Activated CD8-positive, alpha-beta memory T cell treated with anti-CD3 and anti-CD28 coated beads, Interleukin-2, amount 10 ng/mL, durations not matched to agents 7 days and 5 days (primary cell): ENCODE measurements at regions not wholly inside any gene's neighbourhood (a gene's known extent, or its start where the extent isn't known, plus 50 kb on each side); places are given as distances from the start of the nearest gene placed in this dataset.

Experiments
- ATAC-seq: fragments of 150-1000 bp; cut with Tn5 transposase; one replicate; pipeline ENCODE4 v1.10.0; 2021; ENCODE audit warnings: moderate library complexity
- CTCF ChIA-PET: fragments of 350-600 bp; sonication (Branson Sonifier 250); formaldehyde crosslinking; loops from one replicate; lab custom pipeline; 2021; ENCODE audit warnings: antibody characterized with exemption; lab: Charles Lee
- DNase-seq: peaks from one replicate; pipeline ENCODE4 v3.0.0-alpha.2; 2020
- H3K27ac Mint-ChIP-seq: one replicate; pipeline ENCODE4 v1.8.0; 2021; ENCODE audit warnings: mild to moderate bottlenecking, mixed read lengths
- H3K27me3 Mint-ChIP-seq: one replicate; pipeline ENCODE4 v1.8.0; 2021; ENCODE audit warnings: mixed read lengths
- H3K36me3 Mint-ChIP-seq: one replicate; pipeline ENCODE4 v1.8.0; 2021; ENCODE audit warnings: mild to moderate bottlenecking, mixed read lengths
- H3K4me1 Mint-ChIP-seq: one replicate; pipeline ENCODE4 v1.8.0; 2021; ENCODE audit warnings: mixed read lengths
- H3K4me3 Mint-ChIP-seq: one replicate; pipeline ENCODE4 v1.8.0; 2021; ENCODE audit warnings: mild to moderate bottlenecking, moderate library complexity, mixed read lengths
- H3K9me3 Mint-ChIP-seq: one replicate; pipeline ENCODE4 v1.8.0; 2022; ENCODE audit warnings: low read depth, mixed read lengths

DNA sequence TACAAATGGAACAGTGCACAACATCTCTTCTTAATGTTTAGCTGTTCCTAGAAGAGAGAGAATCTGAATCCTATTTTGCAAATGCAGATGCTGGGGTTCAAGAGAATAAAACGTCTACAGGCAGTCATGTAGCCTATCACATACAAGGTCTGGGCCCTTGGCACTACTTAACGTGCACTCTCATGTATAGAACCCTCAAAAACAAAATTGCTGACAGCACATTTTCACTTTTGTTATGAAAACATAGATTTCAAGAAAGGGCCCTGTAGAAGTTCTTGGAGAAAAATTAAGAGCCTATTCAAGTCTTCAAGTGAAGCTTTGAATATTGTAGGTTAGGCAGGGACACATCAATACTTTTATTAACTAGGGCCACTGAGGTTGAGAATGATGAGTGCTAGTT lies 504.3 kb upstream of the FAM98A start:
- H3K36me3 Mint-ChIP-seq, result no peaks in the 10 kb centered on the region
- H3K4me1 Mint-ChIP-seq, result no peaks in the 10 kb centered on the region
- H3K27ac Mint-ChIP-seq, result no peak overlapping the region
- no peak for ATAC-seq
- CTCF ChIA-PET, result no interaction called here
- no peaks in the 10 kb centered on the region for H3K27me3 Mint-ChIP-seq
- H3K4me3 Mint-ChIP-seq, result no peak overlapping the region
- H3K9me3 Mint-ChIP-seq, result no peaks in the 10 kb centered on the region
- no peak for DNase-seq

DNA sequence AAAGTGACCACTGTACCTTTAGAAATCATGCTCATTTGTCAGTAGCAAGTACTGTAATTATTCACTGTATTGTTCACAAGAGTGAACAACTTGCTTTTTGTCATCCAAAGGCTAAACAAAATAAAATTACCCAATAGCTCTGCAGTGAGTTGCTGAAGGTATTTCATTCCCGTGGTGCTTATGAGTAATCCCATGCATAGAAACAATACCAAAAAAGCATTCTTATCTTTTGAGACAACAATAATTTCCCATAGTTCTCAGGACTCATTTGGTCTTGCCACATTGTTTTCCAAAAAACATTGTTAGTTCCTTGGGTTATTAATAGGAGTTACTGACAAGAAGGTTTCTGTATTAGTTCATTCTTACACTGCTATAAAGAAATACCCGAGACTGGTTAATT lies 503.2 kb upstream of the FAM98A start:
- no peak overlapping the region for H3K27ac Mint-ChIP-seq
- ATAC-seq, result no peak
- H3K36me3 Mint-ChIP-seq, result no peaks in the 10 kb centered on the region
- CTCF ChIA-PET, result no interaction called here
- no peaks in the 10 kb centered on the region for H3K9me3 Mint-ChIP-seq
- H3K27me3 Mint-ChIP-seq, result no peaks in the 10 kb centered on the region
- DNase-seq, result no peak
- H3K4me3 Mint-ChIP-seq, result no peak overlapping the region
- H3K4me1 Mint-ChIP-seq, result no peaks in the 10 kb centered on the region

DNA sequence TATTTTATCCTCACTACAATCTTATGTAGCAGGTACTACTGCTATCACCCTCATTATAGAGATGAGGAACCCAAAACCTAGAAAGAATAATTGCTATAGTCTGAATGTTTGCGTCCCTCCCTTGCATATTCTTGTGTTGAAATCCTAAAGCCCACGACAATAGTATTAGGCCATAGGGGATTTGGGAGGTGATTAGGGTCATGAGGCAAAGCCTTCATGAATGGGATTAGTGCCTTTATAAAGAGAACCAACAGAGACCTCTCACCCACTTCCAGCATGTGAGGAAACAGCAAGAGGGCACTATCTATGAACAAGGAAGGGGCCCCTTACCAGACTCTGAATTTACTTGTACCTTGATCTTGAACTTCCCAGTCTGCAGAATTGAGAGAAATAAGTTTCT lies 500.3 kb upstream of the FAM98A start:
- Mint-ChIP-seq H3K4me3 (no peak overlapping the region), H3K27me3 (no peaks in the 10 kb centered on the region), H3K9me3 (no peaks in the 10 kb centered on the region), H3K36me3 (no peaks in the 10 kb centered on the region), H3K4me1 (no peaks in the 10 kb centered on the region), H3K27ac (no peak overlapping the region)
- CTCF ChIA-PET, result no interaction called here
- DNase-seq, result no peak
- ATAC-seq, result no peak

DNA sequence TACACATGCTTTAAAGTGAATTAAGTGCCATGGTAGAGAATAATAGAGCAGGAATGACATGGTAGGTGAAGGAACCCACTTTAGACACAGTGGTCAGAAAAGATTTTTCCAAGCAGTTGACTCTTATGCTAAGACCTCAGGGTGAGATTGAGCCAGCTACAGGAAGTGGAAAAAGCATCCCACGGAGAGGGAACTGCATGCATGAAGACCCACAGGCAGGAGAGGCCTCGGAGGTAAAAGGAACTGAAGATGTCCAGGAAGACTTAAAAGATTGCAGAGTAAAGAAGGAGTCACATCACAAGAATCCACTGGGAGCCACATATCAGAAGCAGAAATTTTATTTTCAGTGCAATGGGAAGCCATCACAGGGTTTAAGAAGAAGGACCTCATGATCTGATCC lies 499.2 kb upstream of the FAM98A start:
- H3K9me3 Mint-ChIP-seq, result no peaks in the 10 kb centered on the region
- DNase-seq (no peak), ATAC-seq (no peak)
- no peak overlapping the region for H3K4me3 Mint-ChIP-seq
- CTCF ChIA-PET, result interaction anchor here (1.3 kb wide), 1 partner anchor 13 kb away, joined by 4 read pairs; no protein-coding TSS in a partner anchor
- H3K36me3 Mint-ChIP-seq, result no peaks in the 10 kb centered on the region
- no peaks in the 10 kb centered on the region for H3K27me3 Mint-ChIP-seq
- H3K27ac Mint-ChIP-seq, result no peak overlapping the region
- no peaks in the 10 kb centered on the region for H3K4me1 Mint-ChIP-seq

DNA sequence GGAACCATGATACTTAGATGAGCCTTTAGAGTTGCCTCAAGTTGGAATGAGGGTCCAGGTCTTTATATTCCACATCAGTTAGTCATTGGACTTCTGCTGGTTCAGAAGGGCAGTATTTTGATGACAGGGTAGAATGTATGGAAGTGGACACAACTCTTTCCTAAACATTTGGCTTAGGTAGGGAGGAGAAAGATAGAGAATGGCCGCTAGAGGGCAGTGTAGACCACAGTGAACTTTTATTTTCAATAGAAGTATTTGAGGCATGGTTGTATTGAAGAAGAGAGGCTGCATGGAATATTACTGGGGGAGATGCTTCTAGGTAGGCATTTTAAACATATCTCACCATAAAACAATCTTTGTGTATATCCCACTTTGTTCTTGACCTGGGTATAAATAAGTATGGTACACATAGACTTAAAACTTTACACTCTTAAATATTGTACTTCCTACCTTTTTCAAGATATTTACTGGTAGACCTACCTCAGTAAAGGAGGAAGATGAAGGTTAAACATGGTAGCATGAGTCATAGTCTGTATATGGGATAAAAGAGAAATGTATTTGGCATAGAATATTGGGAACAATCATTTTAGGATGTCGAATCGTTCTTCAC lies 497.6 kb upstream of the FAM98A start:
- ATAC-seq (no peak), DNase-seq (peak; percentile 46)
- no peak overlapping the region for H3K27ac Mint-ChIP-seq
- no peaks in the 10 kb centered on the region for H3K36me3 Mint-ChIP-seq
- no peaks in the 10 kb centered on the region for H3K9me3 Mint-ChIP-seq
- H3K4me1 Mint-ChIP-seq, result no peaks in the 10 kb centered on the region
- no peaks in the 10 kb centered on the region for H3K27me3 Mint-ChIP-seq
- no peak overlapping the region for H3K4me3 Mint-ChIP-seq
- CTCF ChIA-PET, result interaction anchor here (0.8 to 1.1 kb wide), 2 partner anchors 85 to 475 kb away, joined by 3 read pairs; no protein-coding TSS in a partner anchor

DNA sequence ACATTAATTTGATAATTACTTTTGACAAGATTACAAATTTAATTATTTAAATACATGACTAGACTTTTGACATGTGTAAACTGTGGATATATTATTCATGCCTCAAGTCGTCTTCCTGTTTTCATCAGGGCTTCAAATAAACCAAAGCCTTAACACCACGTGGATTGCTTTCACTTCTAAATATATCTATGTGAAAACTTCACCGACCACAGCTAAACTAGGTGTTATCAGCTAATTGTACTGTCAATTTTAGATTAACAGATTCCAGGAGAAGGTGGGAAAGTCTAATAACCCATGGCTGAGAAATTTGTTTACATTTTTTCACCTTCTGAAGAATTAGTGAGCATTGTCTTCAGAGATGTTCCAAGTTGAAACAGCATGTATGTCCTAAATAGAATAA lies 494.7 kb upstream of the FAM98A start:
- CTCF ChIA-PET, result no interaction called here
- no peak for ATAC-seq

DNA sequence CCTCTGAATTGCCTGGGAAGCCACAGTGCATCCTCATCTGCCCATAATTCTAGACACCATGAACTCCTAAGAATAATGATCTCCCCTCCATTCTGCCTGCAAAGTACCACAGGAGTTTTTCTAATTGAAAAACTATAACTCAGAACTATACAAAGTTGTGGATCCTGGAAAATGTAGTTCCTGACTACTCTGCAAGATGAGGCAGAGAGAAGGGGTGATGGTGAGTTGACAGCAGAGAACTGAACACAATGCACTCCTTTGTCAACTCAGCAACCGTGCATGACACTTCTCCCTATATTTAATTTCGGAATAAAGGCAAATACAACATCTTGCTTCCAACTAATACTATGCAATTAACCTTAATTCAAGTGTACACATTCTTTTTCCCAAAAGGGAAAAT lies 471.1 kb upstream of the FAM98A start:
- Mint-ChIP-seq H3K9me3 (peaks cover 3% of the 10 kb centered on the region), H3K4me3 (no peak overlapping the region), H3K4me1 (no peaks in the 10 kb centered on the region), H3K36me3 (no peaks in the 10 kb centered on the region), H3K27me3 (no peaks in the 10 kb centered on the region), H3K27ac (no peak overlapping the region)
- DNase-seq (no peak), ATAC-seq (no peak)
- CTCF ChIA-PET, result no interaction called here

More for the DNA sequence above, 494.7 kb upstream of the FAM98A start:
- Mint-ChIP-seq H3K4me3 (no peak overlapping the region), H3K27ac (no peak overlapping the region), H3K27me3 (no peaks in the 10 kb centered on the region), H3K4me1 (no peaks in the 10 kb centered on the region), H3K36me3 (no peaks in the 10 kb centered on the region), H3K9me3 (no peaks in the 10 kb centered on the region)
- DNase-seq, result no peak

DNA sequence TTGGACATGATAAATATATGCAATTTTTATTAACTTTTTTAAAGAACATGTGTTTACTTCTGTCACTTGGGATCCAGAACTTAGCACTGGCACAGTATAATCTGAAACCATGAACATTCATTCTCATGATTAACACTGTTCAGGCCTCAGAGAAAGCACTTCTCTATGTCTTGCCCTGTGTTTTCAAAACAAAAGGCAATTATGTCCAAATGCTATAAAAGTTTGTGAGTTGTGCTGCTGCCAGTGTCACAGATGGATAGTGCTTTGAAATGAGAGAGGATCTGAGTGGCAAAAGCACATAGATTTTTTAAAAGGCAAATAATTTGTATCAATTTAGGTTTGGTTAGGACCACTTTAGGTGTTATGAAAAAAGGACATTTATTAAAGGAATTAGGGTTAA lies 470.5 kb upstream of the FAM98A start:
- Mint-ChIP-seq H3K27me3 (no peaks in the 10 kb centered on the region), H3K9me3 (peaks cover 3% of the 10 kb centered on the region), H3K36me3 (no peaks in the 10 kb centered on the region), H3K4me3 (no peak overlapping the region), H3K27ac (no peak overlapping the region), H3K4me1 (no peaks in the 10 kb centered on the region)
- ATAC-seq, result no peak
- no peak for DNase-seq
- CTCF ChIA-PET, result no interaction called here

DNA sequence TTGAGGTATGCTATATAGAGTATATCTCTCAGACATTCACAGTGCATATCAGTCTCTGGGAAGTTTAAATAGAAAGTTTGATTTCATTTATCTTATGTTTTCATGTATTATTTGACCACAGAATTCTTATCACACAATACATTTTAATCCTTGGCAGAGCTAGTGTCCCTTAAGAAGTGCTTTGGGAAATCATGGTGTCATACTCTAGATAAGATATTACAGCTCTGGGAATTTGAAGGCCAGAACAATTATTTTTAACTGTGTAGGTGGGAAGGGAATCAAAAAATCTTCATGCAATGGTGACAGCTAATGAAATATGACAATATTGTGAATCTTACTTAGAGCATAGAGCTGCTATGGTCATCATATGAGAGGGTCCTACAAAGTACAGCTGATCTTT lies 451.3 kb upstream of the FAM98A start:
- Mint-ChIP-seq H3K27ac (no peak overlapping the region), H3K36me3 (no peaks in the 10 kb centered on the region), H3K9me3 (no peaks in the 10 kb centered on the region), H3K27me3 (no peaks in the 10 kb centered on the region), H3K4me3 (no peak overlapping the region), H3K4me1 (no peaks in the 10 kb centered on the region)
- DNase-seq (no peak), ATAC-seq (no peak)
- CTCF ChIA-PET, result no interaction called here

DNA sequence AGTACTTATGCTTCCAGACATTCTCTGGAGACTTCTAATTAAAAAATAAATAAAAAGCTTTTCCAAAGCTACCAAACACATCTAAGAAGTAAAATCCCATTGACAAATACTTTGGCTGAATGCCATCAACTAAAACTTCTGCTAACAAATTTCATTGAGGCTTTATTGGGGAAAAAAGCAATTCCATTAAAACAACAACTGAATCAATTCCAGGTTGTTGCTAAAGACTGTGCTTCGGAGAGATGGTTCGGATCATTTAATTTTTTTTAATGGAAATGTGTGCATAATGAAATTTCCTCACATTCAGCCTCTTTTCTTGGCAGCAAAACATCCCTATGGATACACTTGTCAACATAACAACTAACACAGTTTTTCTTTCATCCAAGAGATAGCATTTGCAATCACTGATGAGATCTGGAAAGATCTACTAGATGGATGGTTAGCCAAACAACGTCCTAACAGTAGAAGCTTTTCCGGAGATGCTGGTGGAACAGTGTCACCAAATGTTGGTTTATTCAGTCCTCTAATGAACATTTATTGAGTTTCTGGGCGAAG lies 446.1 kb upstream of the FAM98A start:
- H3K4me1 Mint-ChIP-seq, result no peaks in the 10 kb centered on the region
- no peak overlapping the region for H3K4me3 Mint-ChIP-seq
- no peak overlapping the region for H3K27ac Mint-ChIP-seq
- H3K27me3 Mint-ChIP-seq, result no peaks in the 10 kb centered on the region
- CTCF ChIA-PET, result no interaction called here
- no peak for ATAC-seq
- H3K36me3 Mint-ChIP-seq, result no peaks in the 10 kb centered on the region
- no peak for DNase-seq
- peaks cover 5% of the 10 kb centered on the region for H3K9me3 Mint-ChIP-seq

DNA sequence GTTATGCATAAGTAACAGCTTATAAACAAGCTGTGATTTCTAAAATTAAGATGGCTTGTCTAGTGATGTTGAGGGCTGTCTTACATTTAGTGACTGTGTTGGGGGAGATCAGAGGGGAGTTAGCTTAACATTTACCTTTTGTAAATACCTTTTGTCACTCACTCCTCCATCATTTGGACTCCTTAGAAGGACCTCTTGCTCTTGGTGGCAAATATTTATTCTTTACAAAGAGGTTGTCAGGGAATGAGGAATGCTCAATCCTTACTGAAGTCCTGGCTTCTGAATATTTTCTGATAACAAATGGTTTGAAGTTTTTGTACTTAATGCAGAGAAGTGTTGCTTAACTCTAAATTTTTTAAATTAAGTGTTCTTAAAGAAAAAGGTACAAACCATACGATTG lies 438.8 kb upstream of the FAM98A start:
- CTCF ChIA-PET, result no interaction called here
- Mint-ChIP-seq H3K36me3 (no peaks in the 10 kb centered on the region), H3K27me3 (no peaks in the 10 kb centered on the region), H3K9me3 (no peaks in the 10 kb centered on the region), H3K27ac (no peak overlapping the region), H3K4me3 (no peak overlapping the region), H3K4me1 (no peaks in the 10 kb centered on the region)
- no peak for DNase-seq
- no peak for ATAC-seq

DNA sequence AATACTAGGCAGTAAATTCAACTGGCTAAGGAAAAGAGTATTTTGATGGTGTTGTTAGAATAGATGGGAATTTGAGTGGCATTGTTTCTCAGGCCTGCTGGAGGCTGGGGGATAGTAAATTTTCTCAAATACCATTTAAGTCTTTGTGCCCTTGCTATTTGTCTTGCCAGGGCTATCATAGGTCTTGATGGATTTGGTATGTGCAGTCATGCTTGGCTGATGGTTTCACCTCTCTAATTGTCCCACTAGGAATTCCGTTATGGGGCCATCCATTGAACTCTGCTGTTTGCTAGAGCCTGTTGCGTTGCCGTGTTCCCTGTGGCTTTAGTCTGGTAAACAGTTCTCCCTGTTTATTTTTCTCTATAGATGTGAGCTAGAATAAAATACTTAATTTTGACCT lies 438.1 kb upstream of the FAM98A start:
- H3K27me3 Mint-ChIP-seq, result no peaks in the 10 kb centered on the region
- DNase-seq (no peak), ATAC-seq (no peak)
- H3K4me3 Mint-ChIP-seq, result no peak overlapping the region
- H3K9me3 Mint-ChIP-seq, result no peaks in the 10 kb centered on the region
- H3K36me3 Mint-ChIP-seq, result no peaks in the 10 kb centered on the region
- CTCF ChIA-PET, result no interaction called here
- no peak overlapping the region for H3K27ac Mint-ChIP-seq
- no peaks in the 10 kb centered on the region for H3K4me1 Mint-ChIP-seq

DNA sequence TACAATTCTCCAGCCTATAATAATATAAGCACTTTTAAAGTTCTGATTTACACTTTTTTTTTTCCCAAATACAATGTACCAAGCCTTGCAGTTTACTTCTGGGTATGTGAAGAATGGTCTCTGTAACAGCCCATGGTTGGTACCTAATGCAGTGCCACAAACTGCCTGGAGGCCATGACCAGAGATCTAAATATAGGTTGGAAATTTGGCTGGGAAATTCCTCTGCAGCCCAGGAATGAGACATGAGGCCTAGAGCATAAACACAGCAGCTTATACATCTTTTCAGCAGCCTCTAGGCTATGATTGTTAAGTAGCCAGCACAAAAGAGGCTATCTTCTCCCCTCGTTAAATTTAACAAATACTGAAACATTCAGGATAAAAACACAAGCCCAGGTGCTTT lies 432.0 kb upstream of the FAM98A start:
- Mint-ChIP-seq H3K4me1 (no peaks in the 10 kb centered on the region), H3K4me3 (no peak overlapping the region), H3K36me3 (no peaks in the 10 kb centered on the region), H3K27me3 (no peaks in the 10 kb centered on the region), H3K9me3 (no peaks in the 10 kb centered on the region), H3K27ac (no peak overlapping the region)
- no peak for ATAC-seq
- CTCF ChIA-PET, result no interaction called here
- no peak for DNase-seq

DNA sequence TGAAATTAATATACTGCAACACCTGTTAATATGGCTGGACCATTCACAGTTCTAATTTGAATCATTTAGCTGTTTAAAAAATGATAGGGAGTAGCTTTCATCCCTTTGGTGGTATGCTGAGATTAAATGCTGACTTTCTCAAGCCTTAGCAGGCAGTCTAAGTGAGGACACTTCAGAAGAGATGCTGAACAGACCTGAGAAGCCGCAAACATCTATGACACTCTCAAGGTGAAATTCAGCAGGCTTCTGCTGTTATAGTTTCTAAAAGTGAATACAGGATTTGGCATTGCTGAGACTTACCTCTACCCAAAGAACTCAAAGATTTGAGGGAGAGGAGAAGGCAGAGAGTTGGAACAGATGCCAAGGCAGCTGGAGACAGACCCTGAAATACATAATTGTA lies 431.2 kb upstream of the FAM98A start:
- Mint-ChIP-seq H3K27me3 (no peaks in the 10 kb centered on the region), H3K4me3 (no peak overlapping the region), H3K4me1 (no peaks in the 10 kb centered on the region), H3K27ac (no peak overlapping the region), H3K9me3 (no peaks in the 10 kb centered on the region), H3K36me3 (no peaks in the 10 kb centered on the region)
- ATAC-seq, result no peak
- CTCF ChIA-PET, result no interaction called here
- no peak for DNase-seq

DNA sequence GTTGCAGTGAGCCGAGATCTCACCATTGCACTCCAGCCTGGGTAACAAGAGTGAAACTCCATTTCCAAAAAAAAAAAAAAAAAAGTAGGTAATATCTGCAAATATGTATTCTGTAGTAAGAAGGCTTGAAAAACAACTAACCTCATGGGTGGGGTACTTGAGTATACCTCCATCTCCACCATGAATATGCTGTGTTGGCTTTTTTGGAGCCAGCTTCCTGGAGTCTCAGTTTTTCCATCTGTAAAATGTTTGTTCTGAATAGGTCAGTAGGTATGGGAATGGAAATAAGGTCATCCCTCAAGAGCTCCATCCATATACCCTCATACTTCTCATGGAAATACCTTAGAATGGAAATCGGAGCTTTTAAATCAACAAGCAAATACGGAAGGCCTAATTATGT lies 430.0 kb upstream of the FAM98A start:
- no peaks in the 10 kb centered on the region for H3K4me1 Mint-ChIP-seq
- H3K27ac Mint-ChIP-seq, result no peak overlapping the region
- DNase-seq (no peak), ATAC-seq (no peak)
- H3K27me3 Mint-ChIP-seq, result no peaks in the 10 kb centered on the region
- H3K4me3 Mint-ChIP-seq, result no peak overlapping the region
- no peaks in the 10 kb centered on the region for H3K36me3 Mint-ChIP-seq
- no peaks in the 10 kb centered on the region for H3K9me3 Mint-ChIP-seq
- CTCF ChIA-PET, result no interaction called here
